ENCODE measurements at regions not wholly inside any gene's neighbourhood (a gene's known extent, or its start where the extent isn't known, plus 50 kb on each side); places are given as distances from the start of the nearest gene placed in this dataset.

GRCh38 chr20:1805816-1806215 lies 89.4 kb upstream of the SIRPA start:
- 52 to 53% methylated on average over 4 of the region's 4 CpGs for WGBS, 2 donors
- H3K4me1 ChIP-seq (ENCODE audit: control insufficient read depth in 2 of 2, insufficient read depth in 2 of 2, low read length in 1 of 2), result peaks cover 0 to 17% of the 10 kb centered on the region in 2 donors
- no peak overlapping the region for H3K27ac ChIP-seq (ENCODE audit: low read depth in 2 of 2, low read length in 1 of 2)
- no peak overlapping the region for H3K4me3 ChIP-seq (ENCODE audit: low read depth in 1 of 2, low read length in 2 of 2)
- no peaks in the 10 kb centered on the region for H3K9me3 ChIP-seq (ENCODE audit: control insufficient read depth in 2 of 2, insufficient read depth in 1 of 2, low read depth in 1 of 2, low read length in 1 of 2)
- H3K27me3 ChIP-seq (ENCODE audit: control insufficient read depth in 1 of 2, insufficient read depth in 2 of 2, low read length in 2 of 2), result no peaks in the 10 kb centered on the region
- no peaks in the 10 kb centered on the region for H3K36me3 ChIP-seq (ENCODE audit: control insufficient read depth in 2 of 2, insufficient read depth in 2 of 2, low read length in 1 of 2)

GRCh38 chr20:1805161-1805581 lies 90.0 kb upstream of the SIRPA start:
- no peaks in the 10 kb centered on the region for H3K27me3 ChIP-seq (ENCODE audit: control insufficient read depth in 1 of 2, insufficient read depth in 2 of 2, low read length in 2 of 2)
- no peaks in the 10 kb centered on the region for H3K9me3 ChIP-seq (ENCODE audit: control insufficient read depth in 2 of 2, insufficient read depth in 1 of 2, low read depth in 1 of 2, low read length in 1 of 2)
- H3K4me3 ChIP-seq (ENCODE audit: low read depth in 1 of 2, low read length in 2 of 2), result no peak overlapping the region
- H3K4me1 ChIP-seq (ENCODE audit: control insufficient read depth in 2 of 2, insufficient read depth in 2 of 2, low read length in 1 of 2), result peaks cover 0 to 17% of the 10 kb centered on the region in 2 donors
- H3K36me3 ChIP-seq (ENCODE audit: control insufficient read depth in 2 of 2, insufficient read depth in 2 of 2, low read length in 1 of 2), result no peaks in the 10 kb centered on the region
- 70 to 79% methylated on average over 4 of the region's 4 CpGs for WGBS, 2 donors
- peak overlapping the region in 1 of 2 donors; percentile 2 for H3K27ac ChIP-seq (ENCODE audit: low read depth in 2 of 2, low read length in 1 of 2)

GRCh38 chr20:1804554-1804956 lies 90.7 kb upstream of the SIRPA start:
- 79 to 89% methylated on average over 4 of the region's 4 CpGs for WGBS, 2 donors
- Histone ChIP-seq H3K27ac (ENCODE audit: low read depth in 2 of 2, low read length in 1 of 2) (peak overlapping the region in 1 of 2 donors; percentile 57), H3K36me3 (ENCODE audit: control insufficient read depth in 2 of 2, insufficient read depth in 2 of 2, low read length in 1 of 2) (no peaks in the 10 kb centered on the region), H3K9me3 (ENCODE audit: control insufficient read depth in 2 of 2, insufficient read depth in 1 of 2, low read depth in 1 of 2, low read length in 1 of 2) (no peaks in the 10 kb centered on the region), H3K4me3 (ENCODE audit: low read depth in 1 of 2, low read length in 2 of 2) (no peak overlapping the region), H3K27me3 (ENCODE audit: control insufficient read depth in 1 of 2, insufficient read depth in 2 of 2, low read length in 2 of 2) (no peaks in the 10 kb centered on the region), H3K4me1 (ENCODE audit: control insufficient read depth in 2 of 2, insufficient read depth in 2 of 2, low read length in 1 of 2) (peaks cover 0 to 17% of the 10 kb centered on the region in 2 donors)

GRCh38 chr20:1803932-1804501 lies 91.2 kb upstream of the SIRPA start:
- Histone ChIP-seq H3K27ac (ENCODE audit: low read depth in 2 of 2, low read length in 1 of 2) (peak overlapping the region; percentile 63 to 64), H3K27me3 (ENCODE audit: control insufficient read depth in 1 of 2, insufficient read depth in 2 of 2, low read length in 2 of 2) (no peaks in the 10 kb centered on the region)
- 51 to 55% methylated on average over 10 of the region's 10 CpGs for WGBS, 2 donors

GRCh38 chr20:1803061-1803931 lies 91.9 kb upstream of the SIRPA start:
- 0 to 1% methylated on average over 91 to 100 of the region's 100 CpGs for WGBS, 2 donors
- H3K27me3 ChIP-seq (ENCODE audit: control insufficient read depth in 1 of 2, insufficient read depth in 2 of 2, low read length in 2 of 2), result no peaks in the 10 kb centered on the region
- H3K36me3 ChIP-seq (ENCODE audit: control insufficient read depth in 2 of 2, insufficient read depth in 2 of 2, low read length in 1 of 2), result no peaks in the 10 kb centered on the region
- peak overlapping the region; percentile 63 to 64 for H3K27ac ChIP-seq (ENCODE audit: low read depth in 2 of 2, low read length in 1 of 2)
- peak overlapping the region; percentile 44 to 51 for H3K4me3 ChIP-seq (ENCODE audit: low read depth in 1 of 2, low read length in 2 of 2)
- H3K4me1 ChIP-seq (ENCODE audit: control insufficient read depth in 2 of 2, insufficient read depth in 2 of 2, low read length in 1 of 2), result peaks cover 0 to 17% of the 10 kb centered on the region in 2 donors
- no peaks in the 10 kb centered on the region for H3K9me3 ChIP-seq (ENCODE audit: control insufficient read depth in 2 of 2, insufficient read depth in 1 of 2, low read depth in 1 of 2, low read length in 1 of 2)

More at GRCh38 chr20:1803932-1804501, 91.2 kb upstream of the SIRPA start:
- Histone ChIP-seq H3K4me3 (ENCODE audit: low read depth in 1 of 2, low read length in 2 of 2) (peak overlapping the region; percentile 44 to 51), H3K9me3 (ENCODE audit: control insufficient read depth in 2 of 2, insufficient read depth in 1 of 2, low read depth in 1 of 2, low read length in 1 of 2) (no peaks in the 10 kb centered on the region), H3K36me3 (ENCODE audit: control insufficient read depth in 2 of 2, insufficient read depth in 2 of 2, low read length in 1 of 2) (no peaks in the 10 kb centered on the region), H3K4me1 (ENCODE audit: control insufficient read depth in 2 of 2, insufficient read depth in 2 of 2, low read length in 1 of 2) (peaks cover 0 to 17% of the 10 kb centered on the region in 2 donors)

GRCh38 chr20:1802385-1803060 lies 92.7 kb upstream of the SIRPA start:
- H3K4me3 ChIP-seq (ENCODE audit: low read depth in 1 of 2, low read length in 2 of 2), result peak overlapping the region; percentile 44 to 51
- no peaks in the 10 kb centered on the region for H3K36me3 ChIP-seq (ENCODE audit: control insufficient read depth in 2 of 2, insufficient read depth in 2 of 2, low read length in 1 of 2)
- H3K9me3 ChIP-seq (ENCODE audit: control insufficient read depth in 2 of 2, insufficient read depth in 1 of 2, low read depth in 1 of 2, low read length in 1 of 2), result no peaks in the 10 kb centered on the region
- no peak overlapping the region for H3K27ac ChIP-seq (ENCODE audit: low read depth in 2 of 2, low read length in 1 of 2)
- H3K27me3 ChIP-seq (ENCODE audit: control insufficient read depth in 1 of 2, insufficient read depth in 2 of 2, low read length in 2 of 2), result no peaks in the 10 kb centered on the region
- WGBS, 2 donors, result 2% methylated on average over 35 of the region's 35 CpGs
- H3K4me1 ChIP-seq (ENCODE audit: control insufficient read depth in 2 of 2, insufficient read depth in 2 of 2, low read length in 1 of 2), result peaks cover 0 to 17% of the 10 kb centered on the region in 2 donors

GRCh38 chr20:1801929-1802306 lies 93.3 kb upstream of the SIRPA start:
- no peaks in the 10 kb centered on the region for H3K36me3 ChIP-seq (ENCODE audit: control insufficient read depth in 2 of 2, insufficient read depth in 2 of 2, low read length in 1 of 2)
- WGBS, 2 donors, result 20 to 27% methylated on average over 6 of the region's 6 CpGs
- H3K27me3 ChIP-seq (ENCODE audit: control insufficient read depth in 1 of 2, insufficient read depth in 2 of 2, low read length in 2 of 2), result no peaks in the 10 kb centered on the region
- no peaks in the 10 kb centered on the region for H3K9me3 ChIP-seq (ENCODE audit: control insufficient read depth in 2 of 2, insufficient read depth in 1 of 2, low read depth in 1 of 2, low read length in 1 of 2)
- peak overlapping the region in 1 of 2 donors; percentile 44 for H3K4me3 ChIP-seq (ENCODE audit: low read depth in 1 of 2, low read length in 2 of 2)
- H3K4me1 ChIP-seq (ENCODE audit: control insufficient read depth in 2 of 2, insufficient read depth in 2 of 2, low read length in 1 of 2), result peaks cover 0 to 17% of the 10 kb centered on the region in 2 donors
- H3K27ac ChIP-seq (ENCODE audit: low read depth in 2 of 2, low read length in 1 of 2), result no peak overlapping the region

GRCh38 chr20:1801225-1801928 lies 93.8 kb upstream of the SIRPA start:
- no peaks in the 10 kb centered on the region for H3K36me3 ChIP-seq (ENCODE audit: control insufficient read depth in 2 of 2, insufficient read depth in 2 of 2, low read length in 1 of 2)
- no peaks in the 10 kb centered on the region for H3K9me3 ChIP-seq (ENCODE audit: control insufficient read depth in 2 of 2, insufficient read depth in 1 of 2, low read depth in 1 of 2, low read length in 1 of 2)
- no peak overlapping the region for H3K27ac ChIP-seq (ENCODE audit: low read depth in 2 of 2, low read length in 1 of 2)
- no peak overlapping the region for H3K4me3 ChIP-seq (ENCODE audit: low read depth in 1 of 2, low read length in 2 of 2)
- WGBS, 2 donors, result 78% methylated on average over 5 of the region's 5 CpGs
- H3K4me1 ChIP-seq (ENCODE audit: control insufficient read depth in 2 of 2, insufficient read depth in 2 of 2, low read length in 1 of 2), result peaks cover 0 to 17% of the 10 kb centered on the region in 2 donors
- H3K27me3 ChIP-seq (ENCODE audit: control insufficient read depth in 1 of 2, insufficient read depth in 2 of 2, low read length in 2 of 2), result no peaks in the 10 kb centered on the region

GRCh38 chr20:1800777-1801176 lies 94.4 kb upstream of the SIRPA start:
- Histone ChIP-seq H3K4me3 (ENCODE audit: low read depth in 1 of 2, low read length in 2 of 2) (no peak overlapping the region), H3K9me3 (ENCODE audit: control insufficient read depth in 2 of 2, insufficient read depth in 1 of 2, low read depth in 1 of 2, low read length in 1 of 2) (no peaks in the 10 kb centered on the region), H3K27me3 (ENCODE audit: control insufficient read depth in 1 of 2, insufficient read depth in 2 of 2, low read length in 2 of 2) (no peaks in the 10 kb centered on the region), H3K27ac (ENCODE audit: low read depth in 2 of 2, low read length in 1 of 2) (no peak overlapping the region), H3K36me3 (ENCODE audit: control insufficient read depth in 2 of 2, insufficient read depth in 2 of 2, low read length in 1 of 2) (no peaks in the 10 kb centered on the region), H3K4me1 (ENCODE audit: control insufficient read depth in 2 of 2, insufficient read depth in 2 of 2, low read length in 1 of 2) (peaks cover 0 to 17% of the 10 kb centered on the region in 2 donors)
- 30 to 38% methylated on average over 3 of the region's 3 CpGs for WGBS, 2 donors

Measured in esophagus (tissue), 2 donors.